NK-92 (cell line): ENCODE measurements at regions not wholly inside any gene's neighbourhood (a gene's known extent, or its start where the extent isn't known, plus 50 kb on each side); places are given as distances from the start of the nearest gene placed in this dataset.

Source experiments
- DNase-seq: peaks from one replicate; lab custom pipeline; 2025; ENCODE audit not compliant: unreplicated experiment; lab: John Stamatoyannopoulos, UW

DNA sequence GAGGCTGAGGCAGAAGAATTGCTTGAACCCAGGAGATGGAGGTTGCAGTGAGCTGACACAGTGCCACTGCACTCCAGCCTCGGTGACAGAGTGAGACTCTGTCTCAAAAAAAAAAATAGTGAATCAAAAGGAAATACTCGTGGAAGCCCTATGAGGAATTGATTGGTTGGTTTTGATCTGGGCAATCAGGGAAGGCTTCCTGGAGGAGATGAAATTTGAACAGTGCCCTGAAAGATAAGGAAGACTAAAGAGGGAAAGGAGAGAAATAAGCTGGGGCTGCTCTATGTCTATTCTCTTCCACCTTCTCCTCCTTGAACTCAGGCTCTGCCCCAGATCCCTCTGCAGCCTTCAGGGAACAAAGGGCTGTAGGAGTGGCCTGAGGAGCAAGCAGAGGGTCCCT is 54.1 kb downstream of the IRF2BPL start:
- no peak for DNase-seq

- no peak for DNase-seq
These were observed 57.0 kb downstream of the IRF2BPL start for GRCh38 chr14:76971549-76971948.

- DNase-seq, result no peak
These were observed 59.9 kb downstream of the IRF2BPL start for GRCh38 chr14:76968621-76969063.

- no peak for DNase-seq
These were observed 60.7 kb downstream of the IRF2BPL start for GRCh38 chr14:76967788-76968187.

- DNase-seq, result no peak
These were observed 63.3 kb downstream of the IRF2BPL start for GRCh38 chr14:76965232-76965631.

GRCh38 chr14:76964695-76965094 is 63.8 kb downstream of the IRF2BPL start:
- DNase-seq, result no peak

- no peak for DNase-seq
These were observed 65.1 kb downstream of the IRF2BPL start for GRCh38 chr14:76963372-76963771.

GRCh38 chr14:76962303-76962660 is 66.2 kb downstream of the IRF2BPL start:
- no peak for DNase-seq

- DNase-seq, result peak; percentile 69
These were observed 66.7 kb downstream of the IRF2BPL start for GRCh38 chr14:76961631-76962302.

GRCh38 chr14:76958980-76959710 is 69.4 kb downstream of the IRF2BPL start:
- DNase-seq, result no peak

GRCh38 chr14:76958020-76958979 is 70.2 kb downstream of the IRF2BPL start:
- DNase-seq, result no peak

DNA sequence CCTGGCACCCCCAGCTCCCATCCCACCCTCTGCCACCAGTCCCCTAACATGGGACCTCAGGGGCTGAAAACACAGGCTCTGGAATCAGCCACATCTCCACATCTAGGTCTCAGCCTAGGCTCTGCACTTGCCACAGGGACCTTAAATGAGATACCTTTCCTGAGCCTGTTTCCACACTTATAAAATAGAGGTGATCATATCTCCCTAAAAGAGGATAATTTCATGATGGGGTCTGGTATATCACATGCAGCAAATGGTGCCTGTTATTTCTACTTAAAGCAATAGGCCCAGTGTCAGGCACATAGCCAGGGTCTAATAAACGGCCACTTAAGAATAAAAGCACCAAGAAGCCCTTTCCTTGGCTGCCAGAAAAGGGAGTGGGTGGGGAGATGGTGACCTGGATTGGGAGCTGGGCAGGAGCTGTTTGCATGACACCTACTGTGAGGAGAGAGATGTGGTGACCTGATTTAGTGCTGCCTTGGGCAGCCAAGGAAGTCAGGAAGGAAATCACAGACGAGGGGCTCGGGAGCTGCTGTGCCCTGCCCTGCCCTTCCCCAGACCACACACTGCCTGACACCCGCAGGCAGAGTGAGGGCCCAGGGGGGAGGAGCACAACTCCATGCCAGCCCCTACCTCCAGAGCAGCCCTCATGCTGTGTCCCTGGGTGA is 71.2 kb downstream of the IRF2BPL start:
- no peak for DNase-seq

DNA sequence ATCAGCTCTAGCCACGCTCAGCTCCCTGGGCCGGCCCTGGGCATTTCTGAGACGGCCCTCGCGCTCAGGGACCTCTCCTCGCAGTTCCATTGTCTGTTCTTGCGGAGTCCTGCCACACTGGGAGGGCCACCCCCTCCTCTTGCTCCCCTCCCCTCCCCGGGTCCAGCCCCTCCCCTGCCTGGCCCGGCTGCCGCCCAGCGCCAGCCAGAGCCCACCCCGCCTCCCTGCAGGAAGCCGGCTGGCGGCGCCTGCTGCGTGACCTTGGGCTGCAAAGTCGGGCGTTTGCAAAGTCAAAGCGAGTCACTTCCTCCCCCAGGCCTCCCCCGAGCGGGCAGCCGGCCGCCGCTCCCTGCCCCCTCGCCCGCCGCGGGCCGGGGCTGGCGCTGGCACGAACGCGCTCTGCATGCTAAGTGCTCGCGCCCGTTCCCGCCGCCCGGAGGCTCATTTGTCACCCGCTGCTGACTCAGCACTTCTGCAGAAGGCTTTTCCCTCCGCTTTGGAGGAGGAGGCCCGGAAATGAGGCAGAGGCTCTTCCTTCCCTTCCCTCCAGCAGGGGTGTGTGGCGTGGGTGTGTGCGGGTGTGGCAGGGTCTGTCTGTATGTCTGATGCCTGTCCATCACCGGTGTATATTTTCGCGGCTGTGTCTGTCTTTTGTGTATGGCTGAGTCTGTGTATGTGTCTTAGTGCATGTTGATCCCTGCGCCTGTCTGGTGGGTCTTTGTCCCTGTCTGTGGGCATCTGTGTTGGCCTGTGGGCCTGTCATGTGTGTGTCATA is 72.0 kb downstream of the IRF2BPL start:
- peak; percentile 14 for DNase-seq

GRCh38 chr14:76955575-76956315 is 72.8 kb downstream of the IRF2BPL start:
- DNase-seq, result no peak

- DNase-seq, result no peak
These were observed 73.9 kb downstream of the IRF2BPL start for GRCh38 chr14:76954394-76955190.

DNA sequence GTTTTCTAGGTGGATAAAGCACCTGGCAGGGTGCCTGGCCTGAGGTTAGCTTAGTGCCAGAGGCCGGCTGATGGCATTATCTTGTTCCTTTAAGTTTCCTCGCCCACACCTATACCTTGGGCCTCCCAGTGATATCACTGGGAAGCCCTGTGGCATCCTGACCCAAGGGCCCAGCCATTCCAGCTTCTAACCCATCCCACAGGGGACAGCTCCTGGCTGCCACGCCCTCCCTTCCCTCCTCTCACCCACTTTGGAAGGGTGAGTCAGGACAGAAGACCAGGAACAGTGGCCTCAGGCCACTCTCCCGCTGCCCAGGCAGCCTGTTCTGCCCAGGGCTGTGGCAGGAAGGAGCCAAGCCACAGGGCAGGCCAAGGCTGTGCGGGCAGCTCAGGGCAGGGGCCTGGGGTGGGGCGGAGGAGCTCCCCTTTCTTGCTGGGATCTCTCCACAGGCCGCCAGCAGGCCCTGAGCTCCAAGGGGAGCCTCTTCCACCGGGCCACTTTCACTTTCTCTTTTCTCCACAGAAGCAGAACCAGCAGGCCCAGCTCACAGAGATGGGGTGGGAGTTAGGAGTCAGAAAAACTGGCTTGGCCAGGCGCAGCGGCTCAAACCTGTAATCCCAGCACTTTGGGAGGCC is 75.1 kb downstream of the IRF2BPL start:
- DNase-seq, result no peak

DNA sequence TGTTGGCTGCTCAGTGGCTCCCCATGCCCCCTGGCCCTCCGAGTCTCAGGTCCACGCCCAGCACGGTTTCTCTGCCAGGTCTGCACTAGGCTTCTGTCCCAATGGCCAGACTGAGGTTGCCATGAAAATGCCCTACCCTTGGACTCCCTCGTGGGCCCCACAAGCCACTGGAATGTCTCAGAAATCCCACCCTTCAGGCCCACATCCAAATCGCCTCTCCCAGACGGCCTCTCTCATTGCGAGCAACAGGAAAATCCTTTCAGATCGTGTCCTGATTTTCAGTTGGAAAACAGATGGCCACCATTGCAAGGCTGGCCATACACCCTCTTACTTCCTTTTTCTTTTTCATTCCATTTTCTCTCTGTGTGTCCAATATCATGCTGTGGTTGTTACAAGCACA is 77.3 kb downstream of the IRF2BPL start:
- no peak for DNase-seq
